Neuronal stem cell (in vitro differentiated cells): ENCODE measurements at regions not wholly inside any gene's neighbourhood (a gene's known extent, or its start where the extent isn't known, plus 50 kb on each side); places are given as distances from the start of the nearest gene placed in this dataset.

Experiments
- DNase-seq: peaks from one replicate; pipeline ENCODE4 v3.0.0-alpha.2; 2013; ENCODE audit warnings: low spot score
- H2AFZ ChIP-seq: one replicate; pipeline ENCODE4 v1.6.1; 2013; ENCODE audit warnings: mild to moderate bottlenecking, low read length, inconsistent platforms
- H2AK5ac ChIP-seq: 2 replicates; pipeline ENCODE4 v1.6.1; 2013; ENCODE audit warnings: low read depth, mild to moderate bottlenecking, inconsistent platforms, low read length, moderate library complexity, mixed read lengths
- H2BK120ac ChIP-seq: 2 replicates; pipeline ENCODE4 v1.6.1; 2013; ENCODE audit warnings: low read depth, mild to moderate bottlenecking, inconsistent platforms, low read length, moderate library complexity, mixed read lengths
- H2BK12ac ChIP-seq: one replicate; pipeline ENCODE4 v1.6.1; 2013; ENCODE audit warnings: low read length, inconsistent platforms
- H2BK15ac ChIP-seq: 2 replicates; pipeline ENCODE4 v1.6.1; 2013; ENCODE audit warnings: mild to moderate bottlenecking, low read length, inconsistent platforms, mixed read lengths
- H2BK5ac ChIP-seq: one replicate; pipeline ENCODE4 v1.6.1; 2013; ENCODE audit warnings: inconsistent platforms, mild to moderate bottlenecking, low read length, moderate library complexity
- H3K14ac ChIP-seq: one replicate; pipeline ENCODE4 v1.6.1; 2013; ENCODE audit warnings: low read length, inconsistent platforms
- H3K18ac ChIP-seq: 2 replicates; pipeline ENCODE4 v1.6.1; 2013; ENCODE audit warnings: low read length, inconsistent platforms
- H3K23ac ChIP-seq: 2 replicates; pipeline ENCODE4 v1.6.1; 2013; ENCODE audit warnings: low read depth, mild to moderate bottlenecking, mixed read lengths, low read length, inconsistent platforms; ENCODE audit not compliant: poor library complexity
- H3K27ac ChIP-seq: replicated peaks from 3 replicates; pipeline ENCODE4 v1.5.1; 2013; ENCODE audit warnings: low read length, inconsistent platforms
- H3K27me3 ChIP-seq, 3 experiments: 2 replicates each; pipeline ENCODE4 v1.6.1; 2013; ENCODE audit warnings: low read length in 3 of 3, mild to moderate bottlenecking in 2 of 3, inconsistent platforms in 1 of 3, low read depth in 1 of 3, mixed read lengths in 1 of 3, moderate library complexity in 1 of 3; ENCODE audit not compliant: control insufficient read depth in 3 of 3, insufficient read depth in 3 of 3
- H3K36me3 ChIP-seq, 2 donors: replicated peaks in 1 of 2; 2 replicates each; pipeline ENCODE4 v1.6.1; 2013; ENCODE audit warnings: low read length in 2 of 2; ENCODE audit not compliant: control insufficient read depth in 2 of 2, insufficient read depth in 2 of 2
- H3K4ac ChIP-seq: 2 replicates; pipeline ENCODE4 v1.6.1; 2013; ENCODE audit warnings: inconsistent platforms, mild to moderate bottlenecking, low read length, moderate library complexity
- H3K4me1 ChIP-seq, 2 donors: 1 replicate in 1 of 2; 2 replicates in 1 of 2; pipeline ENCODE4 v1.6.1; 2013; ENCODE audit warnings: low read length in 2 of 2, low read depth in 1 of 2; ENCODE audit not compliant: control insufficient read depth in 2 of 2, insufficient read depth in 1 of 2
- H3K4me2 ChIP-seq: one replicate; pipeline ENCODE4 v1.6.1; 2013; ENCODE audit warnings: mild to moderate bottlenecking, low read length, inconsistent platforms; ENCODE audit not compliant: insufficient read depth, poor library complexity, severe bottlenecking
- H3K4me3 ChIP-seq, 2 donors: 2 replicates each; pipeline ENCODE4 v1.5.1; 2013; ENCODE audit warnings: low read length in 2 of 2, mild to moderate bottlenecking in 2 of 2, inconsistent platforms in 1 of 2, moderate library complexity in 1 of 2
- H3K79me1 ChIP-seq: one replicate; pipeline ENCODE4 v1.6.1; 2013; ENCODE audit warnings: low read depth, mild to moderate bottlenecking, inconsistent platforms, low read length, moderate library complexity
- H3K9ac ChIP-seq: one replicate; pipeline ENCODE4 v1.6.1; 2013; ENCODE audit warnings: mild to moderate bottlenecking, low read depth, low read length, inconsistent platforms; ENCODE audit not compliant: poor library complexity
- H3K9me3 ChIP-seq, 2 donors: replicated peaks in 1 of 2; 2 replicates each; pipeline versions ENCODE3 to v1.6.1; 2013; ENCODE audit warnings: low read length in 2 of 2, mild to moderate bottlenecking in 2 of 2, inconsistent platforms in 1 of 2, low read depth in 1 of 2, mixed read lengths in 1 of 2, moderate library complexity in 1 of 2; ENCODE audit not compliant: control insufficient read depth in 2 of 2, insufficient read depth in 1 of 2
- H4K8ac ChIP-seq: one replicate; pipeline ENCODE4 v1.6.1; 2013; ENCODE audit warnings: low read depth, mild to moderate bottlenecking, inconsistent platforms, low read length, moderate library complexity
- H4K91ac ChIP-seq: one replicate; pipeline ENCODE4 v1.6.1; 2013; ENCODE audit warnings: low read length, low read depth, mild to moderate bottlenecking, inconsistent platforms; ENCODE audit not compliant: poor library complexity
- WGBS, 2 donors: extraction: QIAGEN DNeasy Blood & Tissue Kit; methylation state at CpG; one replicate each; pipeline ENCODE4 v1.1.7; 2013; ENCODE audit warnings: missing lambda C conversion rate in 2 of 2, mixed read lengths in 1 of 2; ENCODE audit not compliant: insufficient read length in 2 of 2, insufficient replicate concordance in 1 of 2; ENCODE audit errors: extremely low coverage in 2 of 2; 5-methylcytosine and 5-hydroxymethylcytosine counted together

DNA sequence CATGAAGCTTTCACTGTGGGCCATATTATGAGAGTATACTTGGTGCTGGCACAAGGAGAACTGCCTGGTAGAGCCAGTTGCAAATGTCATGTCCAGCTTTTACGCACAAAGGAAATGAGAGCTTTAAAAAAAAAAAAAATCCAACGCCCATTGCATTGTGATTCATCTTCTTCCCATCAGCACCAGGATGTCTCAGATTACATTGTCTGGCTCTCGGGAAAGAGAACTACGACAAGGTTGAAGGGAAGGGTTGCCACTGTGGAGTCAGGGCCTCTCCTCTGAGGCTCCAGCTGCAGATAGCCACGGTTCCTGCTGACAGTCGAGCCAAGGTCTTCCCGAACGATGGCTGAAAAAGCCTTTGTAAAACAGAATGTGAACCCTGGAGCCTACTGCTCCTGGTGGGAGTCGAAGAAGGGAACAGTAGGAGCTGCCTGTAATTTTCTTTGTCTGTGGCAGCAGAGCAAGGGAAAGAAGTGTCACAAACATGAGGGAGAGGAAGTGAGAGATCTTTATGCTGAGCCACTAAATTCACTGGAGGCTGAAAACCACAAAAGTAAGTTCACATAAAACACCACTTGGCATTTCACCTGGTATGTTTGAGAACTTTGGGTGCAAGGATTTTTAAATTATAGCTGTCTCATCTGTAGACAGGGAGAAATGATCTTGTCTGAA is 704.7 kb downstream of the DIAPH3 start:
- no peak for DNase-seq
- no CpG with 5 or more reads among the region's 9 CpGs for WGBS, 2 donors

DNA sequence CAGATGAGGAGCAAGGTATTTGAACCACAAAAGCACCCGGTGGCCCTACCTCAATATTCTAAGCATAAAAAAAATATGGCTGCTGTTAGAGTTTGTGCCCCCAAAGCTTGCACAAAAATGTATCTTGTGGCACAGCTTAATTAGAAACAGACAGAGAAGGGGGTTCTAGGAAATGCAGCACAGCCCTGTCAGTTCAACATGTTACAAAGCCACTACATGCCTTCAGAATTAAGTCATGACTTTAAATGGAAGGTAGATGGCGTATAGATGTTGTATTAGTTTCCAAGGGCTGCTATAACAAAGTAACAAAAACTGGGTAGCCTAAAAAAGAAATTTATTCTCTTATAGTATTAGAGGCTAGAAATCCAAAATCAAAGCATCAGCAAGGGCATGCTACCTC is 703.8 kb downstream of the DIAPH3 start:
- no peak overlapping the region for H3K9ac ChIP-seq
- no peaks in the 10 kb centered on the region for H3K9me3 ChIP-seq
- H2AFZ ChIP-seq = peak overlapping the region; percentile 79
- H2BK5ac ChIP-seq = no peak overlapping the region
- H3K4me3 ChIP-seq = no peak overlapping the region
- DNase-seq = no peak
- no peaks in the 10 kb centered on the region for H3K36me3 ChIP-seq
- no peak overlapping the region for H2BK12ac ChIP-seq
- H3K27ac ChIP-seq = no peak overlapping the region
- H3K23ac ChIP-seq = no peak overlapping the region
- H3K4ac ChIP-seq = no peak overlapping the region
- no peak overlapping the region for H4K8ac ChIP-seq
- no peak overlapping the region for H3K14ac ChIP-seq
- H3K4me1 ChIP-seq = peaks cover 5 to 34% of the 10 kb centered on the region in 2 donors
- no peak overlapping the region for H4K91ac ChIP-seq
- no peak overlapping the region for H2BK120ac ChIP-seq
- no peaks in the 10 kb centered on the region for H3K27me3 ChIP-seq
- no peak overlapping the region for H2BK15ac ChIP-seq
- no peak overlapping the region for H3K18ac ChIP-seq
- H3K79me1 ChIP-seq = no peaks in the 10 kb centered on the region
- no peak overlapping the region for H2AK5ac ChIP-seq
- no peak overlapping the region for H3K4me2 ChIP-seq
- no CpG with 5 or more reads among the region's 2 CpGs for WGBS, 2 donors

More for the DNA sequence above, 704.7 kb downstream of the DIAPH3 start:
- Histone ChIP-seq H3K9me3 (no peaks in the 10 kb centered on the region), H4K91ac (no peak overlapping the region), H2BK5ac (no peak overlapping the region), H3K9ac (no peak overlapping the region), H3K4me3 (peak overlapping the region in 1 of 2 donors; percentile 29), H2BK15ac (no peak overlapping the region), H3K4me2 (no peak overlapping the region), H3K23ac (no peak overlapping the region), H3K36me3 (no peaks in the 10 kb centered on the region), H2BK120ac (no peak overlapping the region), H2AFZ (peak overlapping the region; percentile 79), H4K8ac (no peak overlapping the region), H3K4me1 (peaks cover 5 to 25% of the 10 kb centered on the region in 2 donors), H3K27ac (no peak overlapping the region), H3K79me1 (no peaks in the 10 kb centered on the region), H3K14ac (no peak overlapping the region), H2BK12ac (no peak overlapping the region), H3K4ac (no peak overlapping the region), H3K27me3 (no peaks in the 10 kb centered on the region), H3K18ac (no peak overlapping the region), H2AK5ac (no peak overlapping the region)

DNA sequence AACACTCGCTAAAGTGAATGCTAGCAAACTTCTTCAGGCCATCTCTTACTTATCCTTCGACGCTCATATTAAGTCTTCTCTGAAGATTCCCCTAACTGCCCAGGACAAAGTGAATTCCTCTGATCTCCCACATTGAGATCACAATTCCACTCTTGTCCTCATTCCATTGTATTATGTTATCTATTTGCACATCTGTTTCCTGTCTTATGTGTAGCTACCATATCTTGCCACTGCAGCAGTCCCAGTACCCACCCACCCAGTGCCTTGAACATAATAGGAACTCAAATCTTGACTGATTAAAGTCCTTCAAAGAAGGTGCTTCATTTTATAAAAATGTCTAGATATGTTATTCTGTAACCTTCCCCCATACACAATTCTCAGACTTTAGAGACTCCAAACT is 702.3 kb downstream of the DIAPH3 start:
- Histone ChIP-seq H3K4me1 (peaks cover 5 to 34% of the 10 kb centered on the region in 2 donors), H2AK5ac (no peak overlapping the region), H2BK5ac (no peak overlapping the region), H3K18ac (no peak overlapping the region), H4K8ac (no peak overlapping the region), H3K14ac (no peak overlapping the region), H3K27ac (no peak overlapping the region), H3K9ac (no peak overlapping the region), H2BK15ac (no peak overlapping the region), H3K36me3 (no peaks in the 10 kb centered on the region), H3K23ac (no peak overlapping the region), H4K91ac (no peak overlapping the region), H3K79me1 (no peaks in the 10 kb centered on the region), H3K9me3 (no peaks in the 10 kb centered on the region), H2BK12ac (no peak overlapping the region), H3K4me3 (no peak overlapping the region), H2BK120ac (no peak overlapping the region), H3K4ac (no peak overlapping the region), H3K27me3 (no peaks in the 10 kb centered on the region), H2AFZ (no peak overlapping the region), H3K4me2 (no peak overlapping the region)
- DNase-seq = no peak
- no CpG with 5 or more reads among the region's 3 CpGs for WGBS, 2 donors

DNA sequence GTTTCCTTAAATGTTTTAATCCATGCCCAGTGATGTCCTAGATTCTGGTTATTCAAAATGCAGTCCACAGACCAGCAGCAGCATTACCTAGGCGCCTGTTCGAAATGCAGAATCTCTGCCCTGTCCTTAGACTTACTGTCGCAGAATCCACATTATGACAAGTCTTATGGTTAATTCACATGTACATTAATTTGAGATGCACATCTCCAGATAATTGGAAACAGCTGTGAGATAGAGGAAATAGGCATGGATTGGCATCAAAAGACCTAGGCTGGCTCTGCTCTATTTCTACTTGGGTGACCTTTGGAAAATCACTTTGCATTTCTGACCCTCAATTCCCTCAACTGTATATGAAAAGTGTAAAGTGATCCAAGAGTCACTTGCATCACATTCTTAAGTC is 700.7 kb downstream of the DIAPH3 start:
- Histone ChIP-seq H3K4me1 (peaks cover 5 to 34% of the 10 kb centered on the region in 2 donors), H2BK12ac (no peak overlapping the region), H4K91ac (no peak overlapping the region), H2AFZ (no peak overlapping the region), H2BK15ac (no peak overlapping the region), H3K9me3 (no peaks in the 10 kb centered on the region), H3K18ac (no peak overlapping the region), H3K79me1 (no peaks in the 10 kb centered on the region), H3K14ac (no peak overlapping the region), H3K23ac (no peak overlapping the region), H3K27me3 (no peaks in the 10 kb centered on the region), H3K4me2 (no peak overlapping the region), H3K4ac (no peak overlapping the region), H3K4me3 (no peak overlapping the region), H4K8ac (no peak overlapping the region), H2BK5ac (no peak overlapping the region), H3K9ac (no peak overlapping the region), H2BK120ac (no peak overlapping the region), H2AK5ac (no peak overlapping the region), H3K27ac (no peak overlapping the region), H3K36me3 (no peaks in the 10 kb centered on the region)
- no CpG with 5 or more reads among the region's 3 CpGs for WGBS, 2 donors
- no peak for DNase-seq
